RWPE1 (cell line): ENCODE measurements at regions not wholly inside any gene's neighbourhood (a gene's known extent, or its start where the extent isn't known, plus 50 kb on each side); places are given as distances from the start of the nearest gene placed in this dataset.

Source experiments
- CTCF ChIA-PET: fragments of 350-600 bp; sonication (Branson Sonifier 250); formaldehyde crosslinking; extraction: SDS; loops from one replicate; lab custom pipeline; 2021; lab: Yijun Ruan, JAX
- POLR2A ChIA-PET: fragments of 400-600 bp; formaldehyde crosslinking; extraction: SDS; loops from one replicate; lab custom pipeline; 2020; ENCODE audit warnings: antibody characterized with exemption; ENCODE audit not compliant: low non-redundant PET; lab: Yijun Ruan, JAX
- DNase-seq: peaks from one replicate; pipeline ENCODE4 v3.0.0; 2012; ENCODE audit warnings: low spot score
- H3K27ac ChIP-seq: fragments of 450-650 bp; 2 replicates; pipeline ENCODE4 v1.5.1; 2017
- TF ChIP-seq, protein P1 (sequence below): fragments of 450-650 bp; conservative IDR thresholded peaks from 2 replicates; pipeline ENCODE4 v1.5.1; 2017; ENCODE audit warnings: low read depth, mild to moderate bottlenecking

DNA sequence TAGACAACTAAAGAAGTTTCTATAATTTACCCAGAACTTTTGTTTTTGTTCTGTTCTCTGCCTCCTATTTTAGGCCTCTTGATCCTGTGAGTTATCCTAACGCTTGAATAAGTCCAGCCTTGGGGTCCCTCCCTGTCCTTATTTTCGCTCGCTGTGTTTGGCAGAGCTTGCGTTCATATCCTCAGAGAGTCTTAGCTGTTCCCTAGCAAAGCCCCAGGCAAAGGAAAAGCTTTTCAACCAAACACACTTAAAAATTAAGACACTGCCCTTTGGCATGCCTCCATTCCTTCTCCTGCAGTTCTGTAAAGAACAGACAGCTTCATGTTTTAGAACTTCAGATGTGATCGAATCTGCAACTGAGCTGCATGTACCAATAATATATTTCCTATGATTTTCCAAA, 517.2 kb downstream of the SUCLG1 start:
- ChIA-PET CTCF (no interaction called here), POLR2A (no interaction called here)
- H3K27ac ChIP-seq, result no peak overlapping the region
- no peak for DNase-seq
- TF ChIP-seq, protein P1, sequence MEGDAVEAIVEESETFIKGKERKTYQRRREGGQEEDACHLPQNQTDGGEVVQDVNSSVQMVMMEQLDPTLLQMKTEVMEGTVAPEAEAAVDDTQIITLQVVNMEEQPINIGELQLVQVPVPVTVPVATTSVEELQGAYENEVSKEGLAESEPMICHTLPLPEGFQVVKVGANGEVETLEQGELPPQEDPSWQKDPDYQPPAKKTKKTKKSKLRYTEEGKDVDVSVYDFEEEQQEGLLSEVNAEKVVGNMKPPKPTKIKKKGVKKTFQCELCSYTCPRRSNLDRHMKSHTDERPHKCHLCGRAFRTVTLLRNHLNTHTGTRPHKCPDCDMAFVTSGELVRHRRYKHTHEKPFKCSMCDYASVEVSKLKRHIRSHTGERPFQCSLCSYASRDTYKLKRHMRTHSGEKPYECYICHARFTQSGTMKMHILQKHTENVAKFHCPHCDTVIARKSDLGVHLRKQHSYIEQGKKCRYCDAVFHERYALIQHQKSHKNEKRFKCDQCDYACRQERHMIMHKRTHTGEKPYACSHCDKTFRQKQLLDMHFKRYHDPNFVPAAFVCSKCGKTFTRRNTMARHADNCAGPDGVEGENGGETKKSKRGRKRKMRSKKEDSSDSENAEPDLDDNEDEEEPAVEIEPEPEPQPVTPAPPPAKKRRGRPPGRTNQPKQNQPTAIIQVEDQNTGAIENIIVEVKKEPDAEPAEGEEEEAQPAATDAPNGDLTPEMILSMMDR, result no peak

DNA sequence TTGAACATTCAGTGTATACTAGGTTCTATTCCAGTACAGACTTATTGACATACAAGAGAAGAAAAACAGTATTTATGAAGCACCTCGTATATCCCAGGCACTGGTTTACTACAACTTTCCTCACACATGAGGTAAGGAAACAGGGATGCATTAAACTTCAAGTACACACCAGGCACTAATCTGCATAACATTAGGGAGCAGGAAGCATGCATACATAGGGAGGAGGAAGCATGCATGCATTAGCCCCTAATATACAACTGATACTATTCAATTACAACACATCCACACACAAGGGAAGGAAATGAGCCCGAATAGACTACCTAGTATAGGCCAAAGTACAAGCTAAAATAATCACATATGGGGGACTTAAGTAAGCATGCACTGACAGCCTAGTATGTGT, 525.3 kb downstream of the SUCLG1 start:
- POLR2A ChIA-PET, result no interaction called here

DNA sequence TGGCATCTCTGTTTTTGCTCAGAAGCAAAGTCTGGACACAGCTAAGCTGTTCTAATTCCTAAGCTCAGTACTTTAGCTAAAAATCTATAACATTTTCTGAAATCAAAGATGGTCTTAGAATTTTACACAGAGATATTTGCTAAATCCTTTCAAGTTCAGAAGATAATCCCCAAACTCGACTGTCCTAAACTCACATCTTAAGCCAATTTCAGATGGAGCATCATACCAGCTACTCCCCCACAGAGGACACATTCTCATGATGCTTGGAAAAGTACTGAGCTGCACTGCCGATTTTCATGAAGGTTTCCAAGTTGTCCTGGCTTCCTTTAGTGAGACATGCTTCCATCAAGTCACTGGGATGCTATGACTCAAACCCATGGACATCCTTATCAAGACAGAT, 535.5 kb downstream of the SUCLG1 start:
- POLR2A ChIA-PET, result no interaction called here
- H3K27ac ChIP-seq, result no peak overlapping the region
- CTCF ChIA-PET, result interaction anchor here (0.5 kb wide), 1 partner anchor 72 kb away, joined by 4 read pairs; no protein-coding TSS in a partner anchor
- TF ChIP-seq, protein P1, result no peak
- DNase-seq, result no peak

More for the DNA sequence above, 525.3 kb downstream of the SUCLG1 start:
- no peak for DNase-seq
- H3K27ac ChIP-seq, result no peak overlapping the region
- TF ChIP-seq, protein P1, result no peak
- CTCF ChIA-PET, result interaction anchor here (0.6 kb wide), 1 partner anchor 1162 kb away, joined by 3 read pairs; no protein-coding TSS in a partner anchor

DNA sequence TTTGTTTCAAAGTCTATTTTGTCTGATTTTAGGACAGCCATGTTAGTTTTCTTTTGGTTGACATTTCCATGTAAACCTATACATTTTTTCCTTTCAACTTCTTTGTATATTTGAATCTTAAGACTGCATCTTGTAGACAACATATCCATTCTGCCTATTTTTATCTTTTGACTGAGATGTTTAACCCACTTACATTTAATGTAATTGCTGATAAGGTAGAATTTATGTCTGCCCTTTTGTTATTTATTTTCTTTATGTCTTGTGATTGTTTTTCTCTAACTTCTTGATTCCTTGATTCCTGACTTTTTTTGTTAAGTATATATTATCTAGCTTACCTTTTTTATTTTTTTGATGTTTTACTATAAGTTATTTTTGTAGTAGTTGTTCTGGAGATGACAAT, 542.5 kb downstream of the SUCLG1 start:
- no peak for DNase-seq
- H3K27ac ChIP-seq, result no peak overlapping the region
- CTCF ChIA-PET, result interaction anchor here (0.6 kb wide), 1 partner anchor 1225 kb away, joined by 6 read pairs; no protein-coding TSS in a partner anchor
- POLR2A ChIA-PET, result no interaction called here
- TF ChIP-seq, protein P1, result no peak

DNA sequence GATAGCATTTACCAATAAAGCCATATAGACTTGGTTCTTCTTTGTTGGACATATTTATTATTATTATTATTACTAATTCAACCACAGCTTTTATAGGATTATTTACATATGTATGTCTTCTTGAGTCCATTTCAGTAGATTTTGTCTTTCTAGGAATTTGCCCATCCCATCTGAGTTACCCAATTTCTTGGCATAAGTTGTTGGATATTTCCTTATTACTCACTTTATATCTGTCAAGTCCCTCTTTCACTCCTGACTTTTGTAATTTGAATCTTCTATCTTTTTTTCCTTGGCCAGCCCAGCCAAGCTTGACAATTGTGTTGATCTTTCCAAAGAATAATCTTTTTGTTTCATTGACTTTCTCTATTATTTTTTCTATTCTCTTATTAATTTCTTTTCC, 543.7 kb downstream of the SUCLG1 start:
- no peak overlapping the region for H3K27ac ChIP-seq
- ChIA-PET CTCF (no interaction called here), POLR2A (no interaction called here)
- TF ChIP-seq, protein P1, result no peak
- peak; percentile 2 for DNase-seq

DNA sequence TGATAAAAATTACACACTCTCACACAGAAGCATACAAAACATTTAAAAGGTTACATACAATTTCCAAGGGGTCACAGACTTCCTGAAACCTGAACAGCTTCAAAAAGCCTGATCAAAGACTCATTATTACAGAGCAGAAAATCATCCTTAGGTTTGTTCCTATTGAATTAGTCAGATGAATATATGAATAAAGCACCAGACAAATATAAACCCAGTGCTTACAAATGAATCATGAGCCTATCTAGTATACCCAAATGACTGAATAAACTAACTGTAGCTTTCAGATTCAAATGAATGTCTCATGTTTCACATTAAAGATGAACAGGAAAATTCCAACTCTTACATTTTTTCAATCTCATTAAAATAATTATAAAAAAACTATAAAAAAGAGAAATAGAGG, 550.3 kb downstream of the SUCLG1 start:
- no peak overlapping the region for H3K27ac ChIP-seq
- DNase-seq, result no peak
- POLR2A ChIA-PET, result no interaction called here
- CTCF ChIA-PET, result no interaction called here
- TF ChIP-seq, protein P1, result no peak
